WTC11 (cell line): ENCODE measurements at regions not wholly inside any gene's neighbourhood (a gene's known extent, or its start where the extent isn't known, plus 50 kb on each side); places are given as distances from the start of the nearest gene placed in this dataset.

Experiments
- ATAC-seq: fragments of 200-7000 bp; cut with Tn5 transposase; 2 replicates; pipeline ENCODE4 v1.10.0; 2021; ENCODE audit warnings: mild to moderate bottlenecking, moderate library complexity
- CTCF ChIA-PET: fragments of 300-600 bp; sonication (Branson Sonifier 250); formaldehyde crosslinking; loops from one replicate; lab custom pipeline; 2021; ENCODE audit warnings: antibody characterized with exemption; lab: Charles Lee
- POLR2A ChIA-PET: fragments of 350-600 bp; sonication (Branson Sonifier 250); formaldehyde crosslinking; loops from one replicate; lab custom pipeline; 2021; ENCODE audit warnings: antibody characterized with exemption; lab: Charles Lee
- DNase-seq: peaks from one replicate; pipeline ENCODE4 v3.0.0; 2021; ENCODE audit warnings: low spot score
- H3K27ac Mint-ChIP-seq: 2 replicates; pipeline ENCODE4 v1.8.0; 2021; ENCODE audit warnings: mixed read lengths
- H3K27me3 Mint-ChIP-seq: 2 replicates; pipeline ENCODE4 v1.8.0; 2021; ENCODE audit warnings: low read depth, mild to moderate bottlenecking, moderate library complexity, mixed read lengths
- H3K36me3 Mint-ChIP-seq: 2 replicates; pipeline ENCODE4 v1.8.0; 2021; ENCODE audit warnings: mixed read lengths
- H3K4me1 Mint-ChIP-seq: 2 replicates; pipeline ENCODE4 v1.8.0; 2022; ENCODE audit warnings: mixed read lengths
- H3K4me3 Mint-ChIP-seq: 2 replicates; pipeline ENCODE4 v1.8.0; 2021; ENCODE audit warnings: mild to moderate bottlenecking, moderate library complexity, mixed read lengths
- H3K9me3 Mint-ChIP-seq: 2 replicates; pipeline ENCODE4 v1.8.0; 2021; ENCODE audit warnings: mixed read lengths
- ATF1 ChIP-seq: sonication (generic); formaldehyde crosslinking; IDR thresholded peaks from 2 replicates; pipeline ENCODE4 v1.8.1; 2023; ENCODE audit warnings: mild to moderate bottlenecking, moderate library complexity, missing genetic modification reagents
- NFATC4 ChIP-seq: fragments of 250-450 bp; sonication (Bioruptor Pico); IDR thresholded peaks from 2 replicates; pipeline ENCODE4 v1.9.0; 2021; ENCODE audit warnings: mild to moderate bottlenecking
- NR2C2 ChIP-seq: sonication (generic); formaldehyde crosslinking; IDR thresholded peaks from 2 replicates; pipeline ENCODE4 v1.8.0; 2022; ENCODE audit warnings: mild to moderate bottlenecking, missing genetic modification reagents
- PRRX2 ChIP-seq: fragments of 250-450 bp; sonication (Bioruptor Pico); IDR thresholded peaks from 2 replicates; pipeline ENCODE4 v1.8.0; 2021; ENCODE audit warnings: mild to moderate bottlenecking
- RELA ChIP-seq: sonication (generic); formaldehyde crosslinking; IDR thresholded peaks from 2 replicates; pipeline ENCODE4 v1.8.1; 2022; ENCODE audit warnings: missing genetic modification reagents, mild to moderate bottlenecking, borderline replicate concordance
- RORB ChIP-seq: fragments of 250-450 bp; sonication (Bioruptor Pico); IDR thresholded peaks from 2 replicates; pipeline ENCODE4 v1.9.0; 2021; ENCODE audit warnings: mild to moderate bottlenecking
- SOX15 ChIP-seq: fragments of 250-450 bp; sonication (Bioruptor Pico); IDR thresholded peaks from 2 replicates; pipeline ENCODE4 v1.9.0; 2021; ENCODE audit warnings: mild to moderate bottlenecking
- TP53 ChIP-seq: sonication (generic); formaldehyde crosslinking; IDR thresholded peaks from 2 replicates; pipeline ENCODE4 v1.8.1; 2023; ENCODE audit warnings: mild to moderate bottlenecking, missing genetic modification reagents
- ZBTB21 ChIP-seq: sonication (generic); formaldehyde crosslinking; IDR thresholded peaks from 2 replicates; pipeline ENCODE4 v1.8.1; 2023; ENCODE audit warnings: mild to moderate bottlenecking, missing genetic modification reagents, borderline replicate concordance
- ZNF121 ChIP-seq: sonication (generic); formaldehyde crosslinking; IDR thresholded peaks from 2 replicates; pipeline ENCODE4 v1.8.0; 2023; ENCODE audit warnings: missing genetic modification reagents
- ZNF138 ChIP-seq: sonication (generic); formaldehyde crosslinking; conservative IDR thresholded peaks from 2 replicates; pipeline ENCODE4 v1.8.1; 2022; ENCODE audit warnings: mild to moderate bottlenecking, moderate library complexity, missing genetic modification reagents
- ZNF232 ChIP-seq: sonication (generic); formaldehyde crosslinking; IDR thresholded peaks from 2 replicates; pipeline ENCODE4 v1.8.0; 2022; ENCODE audit warnings: mild to moderate bottlenecking, missing genetic modification reagents
- ZNF263 ChIP-seq: sonication (generic); formaldehyde crosslinking; IDR thresholded peaks from 2 replicates; pipeline ENCODE4 v1.8.1; 2022; ENCODE audit warnings: low read depth, mild to moderate bottlenecking, moderate library complexity, missing genetic modification reagents
- ZNF423 ChIP-seq: fragments of 250-450 bp; sonication (Bioruptor Pico); IDR thresholded peaks from 2 replicates; pipeline ENCODE4 v2.1.2; 2022; ENCODE audit warnings: mild to moderate bottlenecking, moderate library complexity
- TF ChIP-seq, protein P1 (sequence below): sonication (generic); formaldehyde crosslinking; IDR thresholded peaks from 2 replicates; pipeline ENCODE4 v1.8.1; 2023; ENCODE audit warnings: mild to moderate bottlenecking, missing genetic modification reagents, borderline replicate concordance
- TF ChIP-seq, protein P2 (sequence below): sonication (generic); formaldehyde crosslinking; conservative IDR thresholded peaks from 2 replicates; pipeline ENCODE4 v1.8.1; 2023; ENCODE audit warnings: mild to moderate bottlenecking, low read depth, missing genetic modification reagents, moderate library complexity
- TF ChIP-seq, protein P3 (sequence below): sonication (generic); formaldehyde crosslinking; IDR thresholded peaks from 2 replicates; pipeline ENCODE4 v1.8.0; 2023; ENCODE audit warnings: missing genetic modification reagents
- TF ChIP-seq, protein P4 (sequence below): sonication (generic); formaldehyde crosslinking; IDR thresholded peaks from 2 replicates; pipeline ENCODE4 v1.8.1; 2023; ENCODE audit warnings: mild to moderate bottlenecking, missing genetic modification reagents, moderate library complexity

DNA sequence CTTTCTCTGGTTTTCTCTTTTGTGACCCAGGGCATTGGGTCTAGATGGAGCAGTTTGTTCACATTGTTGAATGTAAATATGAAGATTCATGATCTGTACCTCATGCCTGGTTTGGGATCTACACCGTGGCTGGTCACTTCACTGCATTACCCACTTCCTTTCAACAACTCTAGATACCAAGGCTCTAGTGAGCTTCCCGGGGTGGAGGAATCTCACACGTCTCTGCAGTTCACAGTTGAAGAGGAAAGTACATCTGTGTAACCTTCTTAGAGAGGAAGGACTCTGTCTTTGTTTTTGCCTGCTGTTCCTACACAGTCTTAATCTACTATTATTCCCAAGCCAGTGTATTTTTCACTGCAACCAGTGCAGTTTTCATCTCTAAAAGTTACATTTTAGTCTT is 574.8 kb downstream of the MBD2 start:
- Mint-ChIP-seq H3K9me3 (no peaks in the 10 kb centered on the region), H3K27ac (no peak overlapping the region; the same call in 1 of the 2 replicates), H3K27me3 (no peaks in the 10 kb centered on the region), H3K4me1 (0 out of 2 replicates have a peak, but pooled peaks cover 7% of the 10 kb centered on the region), H3K36me3 (no peaks in the 10 kb centered on the region), H3K4me3 (no peak overlapping the region)
- no peak for ATAC-seq
- DNase-seq: no peak
- ChIA-PET POLR2A (no interaction called here), CTCF (no interaction called here)
- TF ChIP-seq ZNF232: no peak
- TF ChIP-seq, protein P1, sequence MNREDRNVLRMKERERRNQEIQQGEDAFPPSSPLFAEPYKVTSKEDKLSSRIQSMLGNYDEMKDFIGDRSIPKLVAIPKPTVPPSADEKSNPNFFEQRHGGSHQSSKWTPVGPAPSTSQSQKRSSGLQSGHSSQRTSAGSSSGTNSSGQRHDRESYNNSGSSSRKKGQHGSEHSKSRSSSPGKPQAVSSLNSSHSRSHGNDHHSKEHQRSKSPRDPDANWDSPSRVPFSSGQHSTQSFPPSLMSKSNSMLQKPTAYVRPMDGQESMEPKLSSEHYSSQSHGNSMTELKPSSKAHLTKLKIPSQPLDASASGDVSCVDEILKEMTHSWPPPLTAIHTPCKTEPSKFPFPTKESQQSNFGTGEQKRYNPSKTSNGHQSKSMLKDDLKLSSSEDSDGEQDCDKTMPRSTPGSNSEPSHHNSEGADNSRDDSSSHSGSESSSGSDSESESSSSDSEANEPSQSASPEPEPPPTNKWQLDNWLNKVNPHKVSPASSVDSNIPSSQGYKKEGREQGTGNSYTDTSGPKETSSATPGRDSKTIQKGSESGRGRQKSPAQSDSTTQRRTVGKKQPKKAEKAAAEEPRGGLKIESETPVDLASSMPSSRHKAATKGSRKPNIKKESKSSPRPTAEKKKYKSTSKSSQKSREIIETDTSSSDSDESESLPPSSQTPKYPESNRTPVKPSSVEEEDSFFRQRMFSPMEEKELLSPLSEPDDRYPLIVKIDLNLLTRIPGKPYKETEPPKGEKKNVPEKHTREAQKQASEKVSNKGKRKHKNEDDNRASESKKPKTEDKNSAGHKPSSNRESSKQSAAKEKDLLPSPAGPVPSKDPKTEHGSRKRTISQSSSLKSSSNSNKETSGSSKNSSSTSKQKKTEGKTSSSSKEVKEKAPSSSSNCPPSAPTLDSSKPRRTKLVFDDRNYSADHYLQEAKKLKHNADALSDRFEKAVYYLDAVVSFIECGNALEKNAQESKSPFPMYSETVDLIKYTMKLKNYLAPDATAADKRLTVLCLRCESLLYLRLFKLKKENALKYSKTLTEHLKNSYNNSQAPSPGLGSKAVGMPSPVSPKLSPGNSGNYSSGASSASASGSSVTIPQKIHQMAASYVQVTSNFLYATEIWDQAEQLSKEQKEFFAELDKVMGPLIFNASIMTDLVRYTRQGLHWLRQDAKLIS (CRISPR knock-in tag): no peak
- TF ChIP-seq NR2C2 (CRISPR knock-in tag): no peak
- TF ChIP-seq, protein P2, sequence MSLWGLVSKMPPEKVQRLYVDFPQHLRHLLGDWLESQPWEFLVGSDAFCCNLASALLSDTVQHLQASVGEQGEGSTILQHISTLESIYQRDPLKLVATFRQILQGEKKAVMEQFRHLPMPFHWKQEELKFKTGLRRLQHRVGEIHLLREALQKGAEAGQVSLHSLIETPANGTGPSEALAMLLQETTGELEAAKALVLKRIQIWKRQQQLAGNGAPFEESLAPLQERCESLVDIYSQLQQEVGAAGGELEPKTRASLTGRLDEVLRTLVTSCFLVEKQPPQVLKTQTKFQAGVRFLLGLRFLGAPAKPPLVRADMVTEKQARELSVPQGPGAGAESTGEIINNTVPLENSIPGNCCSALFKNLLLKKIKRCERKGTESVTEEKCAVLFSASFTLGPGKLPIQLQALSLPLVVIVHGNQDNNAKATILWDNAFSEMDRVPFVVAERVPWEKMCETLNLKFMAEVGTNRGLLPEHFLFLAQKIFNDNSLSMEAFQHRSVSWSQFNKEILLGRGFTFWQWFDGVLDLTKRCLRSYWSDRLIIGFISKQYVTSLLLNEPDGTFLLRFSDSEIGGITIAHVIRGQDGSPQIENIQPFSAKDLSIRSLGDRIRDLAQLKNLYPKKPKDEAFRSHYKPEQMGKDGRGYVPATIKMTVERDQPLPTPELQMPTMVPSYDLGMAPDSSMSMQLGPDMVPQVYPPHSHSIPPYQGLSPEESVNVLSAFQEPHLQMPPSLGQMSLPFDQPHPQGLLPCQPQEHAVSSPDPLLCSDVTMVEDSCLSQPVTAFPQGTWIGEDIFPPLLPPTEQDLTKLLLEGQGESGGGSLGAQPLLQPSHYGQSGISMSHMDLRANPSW (CRISPR knock-in tag): no peak
- no peak for TF ChIP-seq ATF1 (CRISPR knock-in tag)
- no peak for TF ChIP-seq RORB (CRISPR knock-in tag)
- TF ChIP-seq, protein P3, sequence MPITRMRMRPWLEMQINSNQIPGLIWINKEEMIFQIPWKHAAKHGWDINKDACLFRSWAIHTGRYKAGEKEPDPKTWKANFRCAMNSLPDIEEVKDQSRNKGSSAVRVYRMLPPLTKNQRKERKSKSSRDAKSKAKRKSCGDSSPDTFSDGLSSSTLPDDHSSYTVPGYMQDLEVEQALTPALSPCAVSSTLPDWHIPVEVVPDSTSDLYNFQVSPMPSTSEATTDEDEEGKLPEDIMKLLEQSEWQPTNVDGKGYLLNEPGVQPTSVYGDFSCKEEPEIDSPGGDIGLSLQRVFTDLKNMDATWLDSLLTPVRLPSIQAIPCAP (CRISPR knock-in tag): no peak
- TF ChIP-seq TP53 (CRISPR knock-in tag): no peak

DNA sequence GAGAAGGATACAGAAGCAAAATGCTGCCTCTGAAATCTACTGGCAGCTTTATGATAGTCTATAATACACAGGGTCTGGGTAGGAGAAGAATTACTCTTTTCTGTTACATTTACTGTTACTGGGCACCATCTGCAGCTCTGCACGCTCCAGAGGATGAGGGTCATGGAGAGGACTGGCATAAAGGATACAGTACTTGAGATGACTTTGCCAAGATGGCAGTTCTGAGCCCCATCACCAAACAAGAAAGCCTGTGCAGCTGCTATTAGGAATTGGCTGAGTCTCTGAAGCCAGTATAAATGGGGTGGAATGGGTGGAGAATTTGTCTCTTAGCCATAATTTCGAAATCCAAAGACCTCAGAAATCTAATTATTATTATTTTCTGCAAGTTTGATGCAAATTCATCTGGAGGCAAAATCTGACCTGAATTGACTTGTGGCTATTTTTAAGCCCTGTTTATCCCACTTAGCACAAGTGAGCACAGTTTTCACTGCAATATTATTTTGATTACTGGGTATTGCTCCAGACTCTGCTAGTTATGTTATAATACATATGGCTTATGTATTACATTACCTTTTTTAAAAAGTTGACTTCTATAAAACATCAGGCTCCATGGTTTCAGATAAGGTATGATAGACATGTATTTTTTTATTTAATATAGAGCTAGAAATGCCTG is 579.5 kb downstream of the MBD2 start:
- H3K4me1 Mint-ChIP-seq: no peaks in the 10 kb centered on the region
- TF ChIP-seq ZBTB21 (CRISPR knock-in tag): no peak
- no peak for TF ChIP-seq ZNF423 (CRISPR knock-in tag)
- TF ChIP-seq ZNF121 (CRISPR knock-in tag): no peak
- no peak for TF ChIP-seq NFATC4
- TF ChIP-seq RELA (CRISPR knock-in tag): no peak
- no peak for TF ChIP-seq PRRX2 (CRISPR knock-in tag)
- TF ChIP-seq, all 79 proteins: peak for 0
- H3K36me3 Mint-ChIP-seq: peaks cover 6% of the 10 kb centered on the region
- H3K27ac Mint-ChIP-seq: no peak overlapping the region
- peaks cover 16% of the 10 kb centered on the region for H3K9me3 Mint-ChIP-seq
- POLR2A ChIA-PET: no interaction called here
- CTCF ChIA-PET: no interaction called here
- no peak for DNase-seq
- no peaks in the 10 kb centered on the region for H3K27me3 Mint-ChIP-seq
- no peak for ATAC-seq
- no peak overlapping the region for H3K4me3 Mint-ChIP-seq

DNA sequence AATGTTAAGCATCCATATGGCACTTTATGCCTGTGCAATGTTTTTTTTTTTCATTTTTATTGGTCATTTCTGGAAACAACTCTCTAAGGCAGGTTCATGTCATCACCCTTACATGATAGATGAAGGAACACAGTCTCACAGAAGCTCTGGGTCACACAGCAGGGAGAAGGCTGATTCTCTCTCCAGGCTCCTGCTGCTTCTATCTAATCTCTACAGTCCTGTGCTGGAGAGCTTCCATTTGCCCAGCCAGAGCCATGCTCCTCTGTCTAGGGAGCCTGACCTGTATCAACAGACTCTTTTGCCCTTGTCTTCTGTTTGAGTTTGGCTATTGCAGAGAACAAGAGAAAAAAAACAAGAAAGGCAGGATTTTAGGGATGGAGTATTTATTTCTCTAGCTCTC is 584.8 kb downstream of the MBD2 start:
- TF ChIP-seq, protein P4, sequence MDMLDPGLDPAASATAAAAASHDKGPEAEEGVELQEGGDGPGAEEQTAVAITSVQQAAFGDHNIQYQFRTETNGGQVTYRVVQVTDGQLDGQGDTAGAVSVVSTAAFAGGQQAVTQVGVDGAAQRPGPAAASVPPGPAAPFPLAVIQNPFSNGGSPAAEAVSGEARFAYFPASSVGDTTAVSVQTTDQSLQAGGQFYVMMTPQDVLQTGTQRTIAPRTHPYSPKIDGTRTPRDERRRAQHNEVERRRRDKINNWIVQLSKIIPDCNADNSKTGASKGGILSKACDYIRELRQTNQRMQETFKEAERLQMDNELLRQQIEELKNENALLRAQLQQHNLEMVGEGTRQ (CRISPR knock-in tag): no peak
- no peak for TF ChIP-seq ZNF138
- TF ChIP-seq SOX15 (CRISPR knock-in tag): no peak
- no peak for TF ChIP-seq ZNF263 (CRISPR knock-in tag)
- no peak for DNase-seq
- ChIA-PET POLR2A (no interaction called here), CTCF (no interaction called here)
- Mint-ChIP-seq H3K36me3 (peaks cover 6% of the 10 kb centered on the region), H3K27ac (no peak overlapping the region), H3K27me3 (no peaks in the 10 kb centered on the region), H3K9me3 (peaks cover 16% of the 10 kb centered on the region), H3K4me3 (no peak overlapping the region), H3K4me1 (peaks cover 3% of the 10 kb centered on the region; the same call in 1 of the 2 replicates)
- ATAC-seq: no peak
